ENCODE measurements at regions not wholly inside any gene's neighbourhood (a gene's known extent, or its start where the extent isn't known, plus 50 kb on each side); places are given as distances from the start of the nearest gene placed in this dataset.

GRCh38 chr7:116420003-116420402 lies 79.5 kb upstream of the CAV2 start:
- H3K27me3 ChIP-seq (ENCODE audit: control insufficient read depth in 4 of 4, insufficient read depth in 4 of 4, low read length in 3 of 4), result no peaks in the 10 kb centered on the region
- DNase-seq (ENCODE audit: low spot score), result no peak
- no peak overlapping the region for H3K9ac ChIP-seq (ENCODE audit: low read depth in 1 of 2, low read length in 2 of 2)
- H3K36me3 ChIP-seq (ENCODE audit: control insufficient read depth in 4 of 4, insufficient read depth in 3 of 4, low read depth in 1 of 4, low read length in 3 of 4), result no peaks in the 10 kb centered on the region
- H3K9me3 ChIP-seq (ENCODE audit: control insufficient read depth in 4 of 4, low read length in 3 of 4), result no peaks in the 10 kb centered on the region
- WGBS, result 89% methylated on average over 3 of the region's 3 CpGs
- TF ChIP-seq RXRA (IDR thresholded peaks at IDR 0.05), result no peak
- TF ChIP-seq NR2F2 (IDR thresholded peaks at IDR 0.05), result no peak
- TF ChIP-seq HNF4A (conservative IDR thresholded peaks at IDR 0.05), result no peak
- TF ChIP-seq HNF4G (IDR thresholded peaks at IDR 0.05), result no peak
- no peak for TF ChIP-seq TAF1 (conservative IDR thresholded peaks at IDR 0.05)
- no peak for TF ChIP-seq FOXA1 (IDR thresholded peaks at IDR 0.05)
- TF ChIP-seq YY1 (IDR thresholded peaks at IDR 0.05), result no peak
- no peak for TF ChIP-seq FOXA2 (IDR thresholded peaks at IDR 0.05)
- H3K4me1 ChIP-seq (ENCODE audit: control insufficient read depth in 4 of 4, insufficient read depth in 4 of 4, low read length in 3 of 4), result no peaks in the 10 kb centered on the region
- H3K27ac ChIP-seq (ENCODE audit: low read depth in 1 of 2, low read length in 2 of 2), result no peak overlapping the region
- H3K4me3 ChIP-seq (ENCODE audit: low read depth in 1 of 3, low read length in 3 of 3), result no peak overlapping the region

GRCh38 chr7:116421298-116421697 lies 78.2 kb upstream of the CAV2 start:
- 91% methylated on average over 1 of the region's 1 CpG for WGBS
- Histone ChIP-seq H3K27me3 (ENCODE audit: control insufficient read depth in 4 of 4, insufficient read depth in 4 of 4, low read length in 3 of 4) (no peaks in the 10 kb centered on the region), H3K36me3 (ENCODE audit: control insufficient read depth in 4 of 4, insufficient read depth in 3 of 4, low read depth in 1 of 4, low read length in 3 of 4) (no peaks in the 10 kb centered on the region), H3K4me3 (ENCODE audit: low read depth in 1 of 3, low read length in 3 of 3) (no peak overlapping the region), H3K9ac (ENCODE audit: low read depth in 1 of 2, low read length in 2 of 2) (no peak overlapping the region), H3K4me1 (ENCODE audit: control insufficient read depth in 4 of 4, insufficient read depth in 4 of 4, low read length in 3 of 4) (no peaks in the 10 kb centered on the region), H3K27ac (ENCODE audit: low read depth in 1 of 2, low read length in 2 of 2) (no peak overlapping the region), H3K9me3 (ENCODE audit: control insufficient read depth in 4 of 4, low read length in 3 of 4) (no peaks in the 10 kb centered on the region)
- DNase-seq (ENCODE audit: low spot score), result no peak
- TF ChIP-seq FOXA1 (IDR thresholded peaks at IDR 0.05) (no peak), HNF4A (conservative IDR thresholded peaks at IDR 0.05) (no peak), RXRA (IDR thresholded peaks at IDR 0.05) (no peak), JUND (IDR thresholded peaks at IDR 0.05) (no peak), MAX (IDR thresholded peaks at IDR 0.05) (no peak), RAD21 (IDR thresholded peaks at IDR 0.05) (no peak), ZBTB33 (IDR thresholded peaks at IDR 0.05) (no peak), NR2F2 (IDR thresholded peaks at IDR 0.05) (no peak), EGR1 (IDR thresholded peaks at IDR 0.05; ENCODE audit: low read depth in 2 of 2) (no peak), YY1 (IDR thresholded peaks at IDR 0.05) (no peak), TAF1 (conservative IDR thresholded peaks at IDR 0.05) (no peak), SP1 (IDR thresholded peaks at IDR 0.05) (no peak), GABPA (IDR thresholded peaks at IDR 0.05 in 1 of 2, conservative IDR thresholded peaks at IDR 0.05 in 1 of 2) (no peak)

GRCh38 chr7:116422683-116423082 lies 76.9 kb upstream of the CAV2 start:
- no peak overlapping the region for H3K9ac ChIP-seq (ENCODE audit: low read depth in 1 of 2, low read length in 2 of 2)
- TF ChIP-seq NR2F2 (IDR thresholded peaks at IDR 0.05) (no peak), GABPA (IDR thresholded peaks at IDR 0.05 in 1 of 2, conservative IDR thresholded peaks at IDR 0.05 in 1 of 2) (no peak)
- no peaks in the 10 kb centered on the region for H3K9me3 ChIP-seq (ENCODE audit: control insufficient read depth in 4 of 4, low read length in 3 of 4)

More at GRCh38 chr7:116422683-116423082, 76.9 kb upstream of the CAV2 start:
- Histone ChIP-seq H3K27ac (ENCODE audit: low read depth in 1 of 2, low read length in 2 of 2) (no peak overlapping the region), H3K36me3 (ENCODE audit: control insufficient read depth in 4 of 4, insufficient read depth in 3 of 4, low read depth in 1 of 4, low read length in 3 of 4) (no peaks in the 10 kb centered on the region), H3K4me3 (ENCODE audit: low read depth in 1 of 3, low read length in 3 of 3) (no peak overlapping the region), H3K4me1 (ENCODE audit: control insufficient read depth in 4 of 4, insufficient read depth in 4 of 4, low read length in 3 of 4) (no peaks in the 10 kb centered on the region), H3K27me3 (ENCODE audit: control insufficient read depth in 4 of 4, insufficient read depth in 4 of 4, low read length in 3 of 4) (no peaks in the 10 kb centered on the region)
- DNase-seq (ENCODE audit: low spot score), result no peak
